GM12892 (cell line): ENCODE measurements at regions not wholly inside any gene's neighbourhood (a gene's known extent, or its start where the extent isn't known, plus 50 kb on each side); places are given as distances from the start of the nearest gene placed in this dataset.

Experiments used
- POLR2A ChIP-seq: IDR thresholded peaks from 2 replicates; pipeline ENCODE4 v1.6.1; 2011; ENCODE audit warnings: low read depth, low read length, control low read depth
- POLR2AphosphoS5 ChIP-seq: IDR thresholded peaks from 2 replicates; pipeline ENCODE4 v1.6.1; 2011; ENCODE audit warnings: low read depth, low read length, control low read depth
- TAF1 ChIP-seq: IDR thresholded peaks from 2 replicates; pipeline ENCODE4 v1.6.1; 2011; ENCODE audit warnings: low read depth, mild to moderate bottlenecking, control low read depth, low read length, borderline replicate concordance

GRCh38 chr18:1463981-1464380 lies 559.3 kb downstream of the ADCYAP1 start:
- TF ChIP-seq TAF1: no peak
- TF ChIP-seq POLR2A: no peak
- no peak for TF ChIP-seq POLR2AphosphoS5
